Astrocyte (in vitro differentiated cells and primary cell): ENCODE measurements at regions not wholly inside any gene's neighbourhood (a gene's known extent, or its start where the extent isn't known, plus 50 kb on each side); places are given as distances from the start of the nearest gene placed in this dataset.

Source experiments
- CTCF ChIP-seq: IDR thresholded peaks from 2 replicates; pipeline ENCODE4 v1.5.1; 2011; ENCODE audit warnings: low read depth, mild to moderate bottlenecking, inconsistent platforms, low read length, moderate library complexity; ENCODE audit not compliant: insufficient read depth
- EZH2 ChIP-seq: IDR thresholded peaks from 2 replicates; pipeline ENCODE4 v1.6.1; 2012; ENCODE audit warnings: mild to moderate bottlenecking, low read length, inconsistent platforms; ENCODE audit not compliant: insufficient read depth

GRCh38 chr5:10125116-10125515 lies 124.6 kb downstream of the ATPSCKMT start:
- TF ChIP-seq CTCF: no peak
- no peak for TF ChIP-seq EZH2
